ENCODE measurements at regions not wholly inside any gene's neighbourhood (a gene's known extent, or its start where the extent isn't known, plus 50 kb on each side); places are given as distances from the start of the nearest gene placed in this dataset.

- TF ChIP-seq CTCF (IDR thresholded peaks at IDR 0.05), result no peak
- TF ChIP-seq EZH2 (IDR thresholded peaks at IDR 0.05; ENCODE audit: borderline replicate concordance, insufficient read depth, low read depth, low read length, poor library complexity, severe bottlenecking), result no peak
These were observed 67.1 kb upstream of the PREP start for GRCh38 chr6:105469946-105470345.
